GM12875 (cell line): ENCODE measurements at regions not wholly inside any gene's neighbourhood (a gene's known extent, or its start where the extent isn't known, plus 50 kb on each side); places are given as distances from the start of the nearest gene placed in this dataset.

ENCODE experiments used
- H3K4me3 ChIP-seq: one replicate; pipeline ENCODE4 v1.5.1; 2011; ENCODE audit warnings: low read depth, low read length, control low read depth
- TF ChIP-seq, protein P1 (sequence below): IDR thresholded peaks from 2 replicates; pipeline ENCODE4 v1.5.1; 2011; ENCODE audit warnings: low read depth, mild to moderate bottlenecking, control low read depth, inconsistent platforms, low read length, moderate library complexity, borderline replicate concordance; ENCODE audit not compliant: insufficient read depth

DNA sequence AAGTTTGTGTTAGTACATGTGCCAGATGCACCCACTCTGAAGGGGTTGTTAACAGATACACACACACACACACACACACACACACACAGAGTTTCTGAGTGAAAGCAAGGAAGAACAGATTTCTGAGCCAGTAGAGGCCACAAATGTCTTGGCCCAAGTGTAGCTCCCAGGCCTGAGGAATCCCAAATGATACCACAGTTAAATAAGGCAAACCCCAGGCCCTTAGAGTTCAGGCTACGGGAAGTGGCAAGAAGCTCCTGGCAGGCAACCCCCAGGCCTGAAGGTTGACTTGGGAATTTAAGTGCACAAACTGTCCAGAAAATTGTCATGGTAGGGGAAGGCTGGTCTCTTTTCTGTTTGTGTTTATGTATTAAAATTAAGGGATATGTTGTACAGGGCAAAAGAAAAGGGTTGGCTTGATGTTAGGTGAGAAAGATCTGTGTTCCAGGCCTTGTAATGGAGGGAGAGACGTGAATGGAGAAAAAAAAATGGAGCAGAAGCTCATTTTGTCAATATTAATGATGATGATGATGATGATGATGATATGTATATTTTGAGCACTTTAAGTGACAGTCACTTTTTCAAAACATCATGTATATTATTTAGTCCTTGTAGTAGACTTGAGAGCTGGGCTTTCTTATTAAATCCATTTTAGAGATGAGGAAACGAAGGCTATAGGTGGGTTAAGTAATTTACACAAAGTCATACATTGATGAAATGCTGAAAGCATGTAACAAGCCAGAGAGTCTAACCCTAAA is 317.0 kb upstream of the JAG1 start:
- TF ChIP-seq, protein P1, sequence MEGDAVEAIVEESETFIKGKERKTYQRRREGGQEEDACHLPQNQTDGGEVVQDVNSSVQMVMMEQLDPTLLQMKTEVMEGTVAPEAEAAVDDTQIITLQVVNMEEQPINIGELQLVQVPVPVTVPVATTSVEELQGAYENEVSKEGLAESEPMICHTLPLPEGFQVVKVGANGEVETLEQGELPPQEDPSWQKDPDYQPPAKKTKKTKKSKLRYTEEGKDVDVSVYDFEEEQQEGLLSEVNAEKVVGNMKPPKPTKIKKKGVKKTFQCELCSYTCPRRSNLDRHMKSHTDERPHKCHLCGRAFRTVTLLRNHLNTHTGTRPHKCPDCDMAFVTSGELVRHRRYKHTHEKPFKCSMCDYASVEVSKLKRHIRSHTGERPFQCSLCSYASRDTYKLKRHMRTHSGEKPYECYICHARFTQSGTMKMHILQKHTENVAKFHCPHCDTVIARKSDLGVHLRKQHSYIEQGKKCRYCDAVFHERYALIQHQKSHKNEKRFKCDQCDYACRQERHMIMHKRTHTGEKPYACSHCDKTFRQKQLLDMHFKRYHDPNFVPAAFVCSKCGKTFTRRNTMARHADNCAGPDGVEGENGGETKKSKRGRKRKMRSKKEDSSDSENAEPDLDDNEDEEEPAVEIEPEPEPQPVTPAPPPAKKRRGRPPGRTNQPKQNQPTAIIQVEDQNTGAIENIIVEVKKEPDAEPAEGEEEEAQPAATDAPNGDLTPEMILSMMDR, result no peak
- H3K4me3 ChIP-seq, result no peak overlapping the region

DNA sequence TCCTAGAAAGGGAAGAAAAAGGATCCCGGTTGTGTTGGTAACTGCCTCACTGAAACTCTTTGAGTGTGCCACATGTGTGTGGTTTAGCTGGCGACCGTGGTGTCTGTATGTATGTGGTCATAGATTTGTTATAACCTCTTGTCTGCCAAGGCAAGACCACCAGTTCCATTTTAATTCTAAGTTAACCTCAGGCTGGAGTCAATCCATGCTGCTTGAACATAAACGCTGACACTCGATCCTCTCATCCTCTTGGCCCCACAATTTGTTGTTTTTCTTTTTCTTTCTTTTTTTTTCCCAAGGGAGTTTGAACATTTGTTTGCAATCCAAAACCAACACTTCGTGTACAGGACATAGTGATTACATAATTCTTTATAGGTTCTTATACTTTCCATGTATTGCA is 318.9 kb upstream of the JAG1 start:
- TF ChIP-seq, protein P1, result no peak
- no peak overlapping the region for H3K4me3 ChIP-seq

DNA sequence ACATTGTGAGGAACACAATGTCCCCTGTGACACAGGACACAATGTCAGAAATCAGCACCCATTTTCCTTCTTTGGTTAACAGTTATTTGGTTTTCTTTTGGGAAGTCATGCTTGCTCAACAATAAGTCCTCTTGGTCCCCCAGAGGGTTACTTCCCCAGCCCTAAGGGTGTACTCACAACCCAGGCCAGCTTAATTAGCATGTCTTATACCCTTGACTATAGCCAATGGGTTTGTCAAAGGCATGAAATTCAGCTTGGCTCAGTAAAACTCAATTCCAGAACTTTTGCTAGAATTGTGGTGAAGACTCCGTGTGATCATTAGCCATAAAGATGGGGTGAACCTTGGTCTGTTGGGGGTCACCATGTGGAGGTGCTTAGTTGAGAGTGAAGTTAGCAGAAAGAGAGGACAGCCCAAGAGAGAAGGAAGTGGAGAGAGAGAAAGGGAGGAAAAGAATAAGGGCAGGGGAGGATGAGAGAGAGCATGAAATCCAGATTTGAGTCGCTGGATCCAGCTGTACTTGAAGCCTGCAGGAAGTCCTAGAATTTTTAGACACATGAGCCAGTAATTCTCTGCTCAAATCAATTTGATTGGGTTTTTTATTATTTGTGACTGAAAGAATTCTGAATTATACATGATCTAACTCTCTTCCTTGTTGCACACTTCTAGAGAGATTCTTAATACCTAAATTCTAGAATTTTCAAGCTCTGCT is 321.3 kb upstream of the JAG1 start:
- no peak overlapping the region for H3K4me3 ChIP-seq

DNA sequence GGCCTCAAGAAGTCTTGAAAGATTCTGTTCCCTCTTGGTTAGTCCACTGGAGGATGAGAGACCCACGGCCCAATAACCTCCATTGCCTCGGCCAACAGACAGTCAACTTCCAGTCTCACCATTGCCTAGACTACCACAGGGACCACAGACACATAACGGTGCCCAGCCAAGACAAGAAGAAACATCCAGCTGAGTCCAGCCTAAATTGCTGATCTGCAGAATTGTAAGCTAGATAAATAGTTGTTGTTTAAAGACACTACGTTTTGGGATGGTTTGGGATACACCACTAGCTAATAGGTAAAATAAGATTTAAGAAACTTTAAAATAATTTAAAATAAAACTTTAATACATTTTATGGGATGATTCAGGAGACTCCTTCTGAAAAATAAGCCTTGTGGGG is 324.7 kb upstream of the JAG1 start:
- TF ChIP-seq, protein P1, result no peak
- no peak overlapping the region for H3K4me3 ChIP-seq

More for the DNA sequence above, 321.3 kb upstream of the JAG1 start:
- TF ChIP-seq, protein P1, result no peak

DNA sequence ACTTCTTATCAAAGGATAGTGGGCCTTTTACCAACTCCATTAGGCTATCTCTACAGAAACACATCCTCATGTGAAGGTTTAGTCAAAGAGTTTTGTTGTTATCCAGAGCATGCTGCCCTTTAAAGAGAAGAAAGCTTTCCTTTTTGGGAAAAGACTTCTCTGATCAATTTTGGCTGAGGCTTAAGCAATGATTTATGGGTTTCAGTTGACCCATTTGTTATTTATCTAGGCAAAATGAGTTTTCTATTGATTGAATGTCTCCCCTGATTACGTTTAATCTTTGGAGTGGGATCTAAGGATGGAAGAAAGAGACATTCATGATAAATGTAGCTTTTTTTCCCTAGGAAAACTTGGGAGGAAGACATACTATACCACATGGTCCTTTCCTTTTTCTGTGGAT is 326.6 kb upstream of the JAG1 start:
- H3K4me3 ChIP-seq, result no peak overlapping the region
- TF ChIP-seq, protein P1, result no peak

DNA sequence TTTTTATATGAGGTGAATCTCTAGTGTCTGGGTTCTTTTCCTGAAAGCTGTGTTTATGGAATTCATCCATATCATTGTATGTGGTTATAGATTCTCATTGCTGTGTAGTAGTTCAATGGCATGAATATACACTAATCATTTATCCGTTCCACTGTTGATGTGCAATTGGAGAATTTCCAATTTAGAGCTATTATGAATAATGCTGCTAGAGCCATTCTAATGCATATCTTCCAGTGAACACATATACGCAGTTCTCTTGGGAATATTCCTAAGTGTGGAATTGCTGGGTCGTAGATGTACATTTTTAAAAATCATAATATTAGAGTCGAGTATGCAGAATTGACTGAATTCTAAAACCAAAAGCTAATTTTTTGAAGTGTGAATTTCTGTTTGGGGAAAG is 327.5 kb upstream of the JAG1 start:
- TF ChIP-seq, protein P1, result no peak
- H3K4me3 ChIP-seq, result no peak overlapping the region
